GM12891 (cell line): ENCODE measurements at regions not wholly inside any gene's neighbourhood (a gene's known extent, or its start where the extent isn't known, plus 50 kb on each side); places are given as distances from the start of the nearest gene placed in this dataset.

Experiments used
- PAX5 ChIP-seq: IDR thresholded peaks from 2 replicates; pipeline ENCODE4 v1.6.1; 2011; ENCODE audit warnings: low read length, moderate library complexity, mild to moderate bottlenecking; ENCODE audit not compliant: insufficient read depth, severe bottlenecking
- POLR2A ChIP-seq: IDR thresholded peaks from 2 replicates; pipeline ENCODE4 v1.6.1; 2011; ENCODE audit warnings: low read depth, low read length, control low read depth
- POLR2AphosphoS5 ChIP-seq: IDR thresholded peaks from 2 replicates; pipeline ENCODE4 v1.6.1; 2011; ENCODE audit warnings: low read depth, low read length, control low read depth
- SPI1 ChIP-seq: IDR thresholded peaks from 2 replicates; pipeline ENCODE4 v1.6.1; 2011; ENCODE audit warnings: low read depth, low read length, control low read depth
- TAF1 ChIP-seq: IDR thresholded peaks from 2 replicates; pipeline ENCODE4 v1.6.1; 2011; ENCODE audit warnings: low read depth, low read length, control low read depth

GRCh38 chr2:157946919-157947557 lies 70.9 kb upstream of the ACVR1 start:
- TF ChIP-seq PAX5 (no peak), POLR2AphosphoS5 (no peak), TAF1 (no peak), POLR2A (no peak), SPI1 (no peak)
